T-helper 1 cell treated with Interleukin-12 subunit alpha and Interleukin-12 subunit beta and Interleukin-4 antibody, amounts not matched to agents 30 ng/mL and 1 ng/mL, for 36 hours (primary cell): ENCODE measurements at regions not wholly inside any gene's neighbourhood (a gene's known extent, or its start where the extent isn't known, plus 50 kb on each side); places are given as distances from the start of the nearest gene placed in this dataset.

Source experiments
- intact Hi-C: fragments of 100-400 bp; cut with micrococcal nuclease; formaldehyde crosslinking; loops from one replicate; pipeline ENCODE4 v1.15.1; 2024

GRCh38 chr2:105625632-105626031, 119.1 kb upstream of the NCK2 start:
- intact Hi-C loops, result no loop called here

DNA sequence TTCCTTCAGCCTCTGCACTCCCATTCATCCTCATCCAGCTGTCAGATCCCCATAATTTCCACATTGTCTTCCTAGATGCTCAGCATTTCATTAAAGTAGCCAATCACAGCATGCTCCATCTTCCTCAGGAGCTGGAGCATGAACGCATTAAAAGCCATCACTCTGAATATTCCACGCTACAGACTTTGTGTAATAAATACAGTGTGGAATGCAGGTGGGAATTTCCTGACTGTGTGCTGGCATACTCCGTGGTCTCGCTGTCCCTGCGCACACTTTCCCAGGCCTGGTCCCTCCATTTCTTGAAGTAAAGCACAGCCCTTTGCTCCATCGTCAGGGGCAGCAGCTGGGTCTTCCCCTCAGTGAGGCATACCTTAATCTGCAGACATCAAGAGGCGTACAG, 123.7 kb upstream of the NCK2 start:
- intact Hi-C loops, result no loop called here

GRCh38 chr2:105618351-105618659, 126.4 kb upstream of the NCK2 start:
- intact Hi-C loops, result no loop called here

DNA sequence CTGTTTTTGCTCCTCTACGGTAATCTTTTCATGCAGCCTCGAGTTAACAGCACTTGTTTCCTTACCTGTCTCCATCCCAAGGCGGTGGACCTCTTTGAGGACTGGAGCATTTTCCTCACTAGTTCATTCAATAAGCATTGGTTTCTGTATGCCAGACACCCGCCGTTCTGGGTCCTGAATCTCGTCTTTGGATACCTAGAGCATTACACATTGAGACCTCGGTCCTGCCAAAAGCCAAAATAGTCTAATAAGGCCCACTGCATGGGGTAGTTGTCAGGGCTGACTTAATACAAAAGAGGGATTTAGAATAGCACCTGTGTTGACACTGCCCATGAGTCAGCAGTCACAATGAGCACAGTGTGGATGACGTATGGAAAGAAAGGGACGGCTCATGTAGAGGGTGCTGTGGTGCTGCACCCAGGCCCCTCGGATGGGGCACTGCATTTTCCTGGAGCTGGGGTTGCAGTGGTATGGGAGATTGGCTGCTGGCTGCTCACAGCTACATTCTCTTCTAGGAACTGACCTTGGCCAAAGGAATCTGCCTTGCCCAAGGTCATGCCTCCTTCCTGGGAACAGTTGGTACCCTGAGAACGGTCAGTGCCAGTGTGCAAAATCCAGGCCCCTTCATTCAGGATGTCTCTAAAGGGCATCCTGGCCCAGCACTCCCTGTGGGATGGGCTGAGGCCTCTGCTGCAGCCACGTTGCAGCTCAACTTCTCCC, 126.9 kb upstream of the NCK2 start:
- intact Hi-C loops, result no loop called here

- intact Hi-C loops, result no loop called here
These were observed 129.4 kb upstream of the NCK2 start for GRCh38 chr2:105615305-105615704.

DNA sequence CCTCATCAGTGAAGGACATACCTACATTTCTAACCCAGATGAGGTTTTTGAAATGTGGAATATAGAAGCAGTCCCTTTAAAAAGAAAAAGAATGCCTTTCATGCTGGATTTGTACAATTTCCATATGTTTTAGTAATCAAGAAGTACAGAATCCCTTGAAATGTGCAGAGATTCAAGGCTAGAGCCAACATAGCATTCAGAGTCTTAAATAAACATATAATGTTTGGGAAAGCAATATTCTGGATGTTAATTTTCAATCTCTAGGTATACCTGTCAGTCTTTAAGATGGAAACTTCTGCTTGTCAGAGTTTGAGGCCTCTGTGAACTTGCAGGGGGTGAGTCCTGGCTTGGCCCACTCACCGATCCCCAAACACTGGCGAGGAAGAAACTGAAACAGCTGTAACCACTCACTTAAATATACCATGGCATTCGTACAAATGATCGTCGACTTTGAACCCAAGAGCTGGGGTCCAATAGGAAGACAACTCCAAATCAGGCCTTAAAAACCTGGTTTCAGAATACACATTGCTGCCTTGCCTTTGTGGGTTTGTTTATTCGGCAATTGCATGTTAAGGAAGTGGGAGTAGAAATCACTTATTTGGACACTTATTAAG, 132.8 kb upstream of the NCK2 start:
- intact Hi-C loops, result no loop called here

- intact Hi-C loops, result no loop called here
These were observed 133.4 kb upstream of the NCK2 start for GRCh38 chr2:105611333-105611637.

- intact Hi-C loops, result no loop called here
These were observed 134.0 kb upstream of the NCK2 start for GRCh38 chr2:105610576-105611332.

DNA sequence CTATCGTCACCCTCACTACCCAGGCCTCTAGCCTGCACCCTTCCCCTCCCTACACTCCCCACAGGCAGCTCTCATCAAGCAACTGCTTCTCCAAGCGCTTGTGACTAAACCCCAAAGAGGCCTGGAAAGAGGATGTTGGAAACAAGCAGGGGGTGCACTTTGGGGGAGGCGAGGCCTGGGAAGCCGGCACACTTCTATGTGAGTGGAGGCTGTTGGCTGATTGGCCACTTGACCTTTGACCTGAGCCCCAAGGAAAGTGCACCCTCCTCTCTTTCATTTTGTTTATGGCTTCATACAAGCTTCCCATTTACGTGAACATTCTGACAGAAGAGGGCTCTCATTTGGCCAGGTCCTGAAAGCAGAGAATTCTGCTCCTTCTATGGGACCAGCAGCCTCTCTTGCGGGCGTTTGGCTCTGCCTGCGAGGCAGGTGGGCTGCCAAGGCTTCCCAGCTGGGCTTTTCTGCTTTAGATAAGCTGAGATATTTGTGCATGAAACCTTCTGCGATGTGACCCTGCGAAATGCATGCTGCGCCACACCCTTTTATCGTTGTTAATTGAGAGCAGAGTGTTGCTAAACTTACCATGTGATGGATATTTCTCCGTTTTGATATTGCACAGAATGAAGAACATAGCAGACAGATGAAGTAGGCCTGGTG, 134.8 kb upstream of the NCK2 start:
- intact Hi-C loops, result no loop called here

GRCh38 chr2:105607920-105608504, 136.7 kb upstream of the NCK2 start:
- intact Hi-C loops, result no loop called here

- intact Hi-C loops, result no loop called here
These were observed 138.6 kb upstream of the NCK2 start for GRCh38 chr2:105606081-105606480.

DNA sequence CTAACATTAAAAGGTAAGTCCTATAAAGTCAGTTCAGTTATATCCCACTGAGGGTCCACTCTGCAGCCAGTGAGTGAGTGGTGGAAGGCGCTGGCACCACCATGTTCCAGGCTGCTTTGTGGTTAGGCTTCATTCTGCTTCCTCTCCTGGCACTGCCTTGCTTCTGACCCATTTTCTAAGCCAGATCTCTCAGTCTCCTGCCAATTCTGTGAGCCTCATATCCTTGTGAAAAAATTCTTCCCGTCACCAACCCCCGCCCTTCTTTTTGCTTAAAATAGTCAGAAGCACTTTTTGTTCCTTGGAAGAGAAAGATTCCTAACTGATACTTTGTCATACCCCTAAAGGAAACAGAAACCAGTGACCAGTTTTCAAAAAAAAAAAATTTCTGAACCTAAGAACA, 139.8 kb upstream of the NCK2 start:
- intact Hi-C loops, result no loop called here

DNA sequence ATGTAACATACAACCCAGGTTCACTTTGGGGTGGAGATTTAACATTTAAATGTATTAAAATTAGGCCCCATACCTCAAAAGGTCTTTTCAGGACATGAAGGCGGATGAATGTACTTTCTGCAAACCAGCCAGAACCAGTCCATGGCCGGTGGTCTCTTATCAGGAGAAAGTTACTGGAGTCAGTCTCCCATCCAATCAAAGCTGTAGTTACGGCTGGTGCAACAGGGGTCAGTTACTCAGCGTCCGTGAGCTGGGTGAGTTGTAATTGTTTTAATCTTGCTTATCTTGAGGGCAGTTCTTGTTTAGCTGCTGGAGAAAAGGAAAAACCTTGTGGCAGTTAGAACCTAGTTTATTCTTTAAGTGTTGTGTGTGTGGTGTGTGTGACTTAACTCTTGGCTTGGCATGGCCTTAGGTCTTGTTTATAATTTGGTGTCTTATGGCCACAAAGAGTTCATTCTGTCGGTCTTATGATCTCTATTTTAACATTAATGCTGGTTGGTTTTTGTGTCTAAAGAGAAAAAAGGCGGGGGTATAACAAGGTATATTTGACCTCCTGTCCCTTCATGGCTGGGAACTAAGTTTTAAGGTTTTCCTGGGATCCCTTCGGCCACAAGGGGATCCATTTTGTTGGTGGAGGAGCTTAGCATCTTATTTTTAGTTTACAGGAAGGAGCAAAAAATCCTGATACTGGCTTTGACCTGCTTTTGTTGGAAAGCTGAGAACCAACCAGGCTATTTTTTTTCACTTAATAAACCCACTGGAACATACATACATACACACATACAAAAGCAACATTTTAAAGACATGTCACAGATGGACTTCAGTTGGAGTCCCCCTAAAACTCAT, 143.5 kb upstream of the NCK2 start:
- intact Hi-C loops, result no loop called here

DNA sequence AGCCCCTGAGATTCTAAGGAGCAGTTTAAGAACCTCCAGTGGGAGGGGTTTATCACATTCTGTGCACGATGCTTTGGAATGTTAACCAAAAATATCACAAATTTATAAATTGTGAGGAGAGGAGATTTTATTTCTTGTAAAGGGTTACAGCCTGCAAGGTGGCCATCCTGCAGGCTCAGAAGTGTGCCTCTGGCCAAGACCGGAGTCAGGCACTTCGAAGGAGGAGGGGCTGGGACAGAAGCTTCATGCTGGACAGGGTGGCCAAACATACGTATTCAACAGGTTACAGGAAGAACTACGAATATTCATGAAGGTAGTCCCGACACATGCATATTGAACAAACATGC, 144.1 kb upstream of the NCK2 start:
- intact Hi-C loops, result no loop called here

DNA sequence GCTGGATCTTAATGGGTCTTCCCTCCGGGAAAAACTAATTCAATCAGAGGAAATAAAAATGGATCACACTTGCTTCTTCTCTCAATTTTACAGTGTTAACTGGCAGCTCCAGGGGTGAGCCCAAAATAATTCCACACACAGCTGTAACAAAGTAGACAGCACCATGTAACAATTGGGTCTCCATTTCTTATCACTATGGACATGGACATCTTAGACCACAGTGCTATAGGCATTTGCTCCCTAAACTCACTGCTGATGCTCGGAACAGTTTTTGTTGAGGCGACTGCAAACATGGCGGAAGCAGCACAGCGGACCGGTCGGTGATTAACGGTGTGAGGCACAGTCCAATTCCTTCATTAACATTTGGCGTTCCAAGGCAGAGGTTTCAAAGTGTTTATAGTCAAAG, 144.7 kb upstream of the NCK2 start:
- intact Hi-C loops, result no loop called here

DNA sequence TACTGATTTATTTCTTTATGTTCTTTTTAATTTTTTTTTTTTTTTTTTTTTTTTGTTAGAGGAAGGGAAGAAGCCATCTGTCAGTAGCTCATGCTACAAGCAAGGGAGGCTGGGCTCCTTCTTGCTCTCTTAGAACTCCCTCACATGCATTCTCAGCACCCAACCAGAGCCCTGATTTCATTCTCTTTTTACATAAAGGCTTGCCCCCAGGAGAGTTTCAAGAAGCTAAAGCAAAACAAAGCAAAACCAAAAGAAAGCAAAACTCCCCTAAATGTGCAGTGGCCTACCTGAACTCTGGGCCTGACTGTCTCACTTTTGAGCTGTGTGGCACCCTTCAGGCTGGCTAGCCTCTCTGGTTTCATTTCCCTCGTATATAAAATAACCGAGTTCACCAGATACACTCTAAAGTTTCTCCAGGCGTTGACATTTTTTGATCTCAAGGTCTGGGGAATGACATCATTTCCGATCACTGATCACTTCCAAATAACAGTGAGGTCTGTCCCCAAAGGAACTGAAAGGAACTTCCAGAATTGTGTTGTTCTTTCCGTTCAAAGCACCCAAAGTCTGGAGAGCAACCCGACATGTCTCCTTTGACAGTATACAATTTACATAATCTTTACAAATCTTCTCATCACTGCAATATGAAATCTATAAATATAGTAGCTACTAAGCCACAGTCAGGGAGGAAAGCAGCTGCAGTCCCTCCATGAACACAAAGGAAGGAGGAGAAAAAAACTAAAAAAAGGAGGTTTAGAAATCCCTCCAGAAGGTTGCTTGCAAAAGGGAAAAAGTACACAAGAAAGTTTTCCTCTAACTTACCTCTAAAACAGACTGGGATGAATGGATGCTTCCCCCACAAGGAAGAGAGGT, 145.6 kb upstream of the NCK2 start:
- intact Hi-C loops, result no loop called here

DNA sequence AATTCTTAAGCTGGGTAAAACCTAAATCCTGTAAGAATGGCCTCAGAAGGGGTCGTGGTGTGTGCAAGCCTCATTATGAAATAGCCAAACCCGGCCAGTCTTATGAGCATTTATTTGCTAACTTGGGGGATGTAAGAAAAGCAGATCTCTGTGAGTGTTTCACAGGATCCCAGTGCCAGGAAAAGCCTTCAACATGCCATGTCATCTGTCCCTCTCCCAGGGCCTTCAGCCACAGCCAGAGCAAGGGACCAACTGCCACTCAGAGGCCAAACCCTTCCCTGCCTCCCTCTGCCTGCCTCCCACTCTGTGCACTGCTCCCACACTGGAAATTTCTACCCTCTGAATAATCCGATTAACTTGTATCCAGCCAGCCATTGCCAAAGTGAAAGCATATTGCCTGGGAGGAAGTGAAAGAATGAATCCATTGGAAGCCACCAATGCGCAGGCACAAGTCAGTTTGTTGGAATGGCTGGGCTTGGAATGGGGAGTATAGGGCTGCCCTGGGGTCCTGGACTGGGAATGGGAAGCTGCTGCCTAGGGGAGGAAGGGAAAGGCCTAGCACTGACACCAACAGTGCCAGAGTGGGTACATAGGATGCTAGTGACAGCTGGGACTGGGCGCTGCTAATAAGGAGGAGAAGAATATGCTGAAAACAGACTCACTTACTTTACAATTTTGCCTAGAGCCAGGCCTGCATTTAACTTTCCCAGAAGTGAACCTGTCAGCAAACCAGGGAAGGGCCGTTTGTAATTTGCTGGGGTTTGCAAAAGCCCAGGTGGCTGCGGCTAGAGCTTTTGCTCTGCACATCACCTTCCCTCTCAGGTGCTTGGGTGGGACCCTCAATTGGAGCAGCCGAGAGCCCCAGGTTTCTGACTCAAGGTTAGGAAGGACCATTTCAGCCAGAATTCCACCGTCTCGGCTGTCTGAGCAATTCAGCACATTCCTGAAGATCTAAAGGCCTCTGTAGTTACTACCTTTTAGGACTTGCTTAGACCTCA, 146.6 kb upstream of the NCK2 start:
- intact Hi-C loops, result no loop called here

GRCh38 chr2:105597011-105597805, 147.5 kb upstream of the NCK2 start:
- intact Hi-C loops, result no loop called here
